Hippocampal formation (tissue), 2 donors: ENCODE measurements at regions not wholly inside any gene's neighbourhood (a gene's known extent, or its start where the extent isn't known, plus 50 kb on each side); places are given as distances from the start of the nearest gene placed in this dataset.

Experiments
- DNase-seq, 2 donors: peaks; one replicate each; lab custom pipeline; 2025; lab: John Stamatoyannopoulos, UW

GRCh38 chr5:16013334-16014065 lies 166.1 kb downstream of the MARCHF11 start:
- DNase-seq, result no peak

- DNase-seq, result no peak
Observed at GRCh38 chr5:16009256-16009655, 170.3 kb downstream of the MARCHF11 start.

GRCh38 chr5:16007750-16008415 lies 171.7 kb downstream of the MARCHF11 start:
- no peak for DNase-seq

- no peak for DNase-seq
Observed at GRCh38 chr5:16005225-16005624, 174.4 kb downstream of the MARCHF11 start.

DNA sequence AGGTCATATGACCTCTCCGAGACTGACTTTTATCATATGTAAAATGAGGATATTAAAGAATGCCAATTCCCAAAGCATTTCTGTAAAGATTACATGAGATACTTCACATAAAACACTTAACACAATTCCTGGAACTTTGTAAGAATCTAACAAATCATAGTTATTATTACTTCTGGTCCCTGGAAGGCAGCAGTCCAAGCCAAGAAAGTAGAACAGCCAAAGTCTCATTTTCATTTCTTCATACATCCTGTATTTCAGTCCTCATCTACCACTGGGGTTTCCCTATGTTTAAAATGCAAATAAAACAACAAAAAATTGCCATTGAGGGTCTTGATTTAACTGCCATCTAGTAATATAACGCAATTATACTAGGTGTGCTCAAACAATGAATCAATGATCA lies 179.5 kb downstream of the MARCHF11 start:
- no peak for DNase-seq

- peak in 1 of 2 donors; percentile 22 for DNase-seq
Observed at GRCh38 chr5:15995341-15996052, 184.1 kb downstream of the MARCHF11 start.

GRCh38 chr5:15993919-15994318 lies 185.7 kb downstream of the MARCHF11 start:
- no peak for DNase-seq

GRCh38 chr5:15993334-15993733 lies 186.3 kb downstream of the MARCHF11 start:
- no peak for DNase-seq

DNA sequence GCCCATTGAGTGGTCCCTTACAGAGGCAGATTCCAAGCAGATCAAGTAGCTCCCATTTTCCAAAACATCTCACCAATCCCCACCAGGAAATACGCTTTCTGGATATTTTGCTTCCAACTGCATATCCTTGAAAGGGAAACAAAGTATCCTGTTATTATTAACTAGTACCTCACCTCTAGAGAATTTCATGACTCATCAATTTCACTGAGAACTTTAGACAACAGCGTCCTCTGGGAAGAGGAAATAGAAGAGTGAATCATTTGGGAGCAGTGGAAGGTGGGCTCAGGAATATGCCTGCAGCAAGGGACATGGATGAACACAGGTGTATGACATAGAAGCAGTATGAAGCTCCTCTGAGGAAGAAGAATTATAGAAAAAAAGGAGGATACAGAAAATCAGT lies 186.7 kb downstream of the MARCHF11 start:
- no peak for DNase-seq

DNA sequence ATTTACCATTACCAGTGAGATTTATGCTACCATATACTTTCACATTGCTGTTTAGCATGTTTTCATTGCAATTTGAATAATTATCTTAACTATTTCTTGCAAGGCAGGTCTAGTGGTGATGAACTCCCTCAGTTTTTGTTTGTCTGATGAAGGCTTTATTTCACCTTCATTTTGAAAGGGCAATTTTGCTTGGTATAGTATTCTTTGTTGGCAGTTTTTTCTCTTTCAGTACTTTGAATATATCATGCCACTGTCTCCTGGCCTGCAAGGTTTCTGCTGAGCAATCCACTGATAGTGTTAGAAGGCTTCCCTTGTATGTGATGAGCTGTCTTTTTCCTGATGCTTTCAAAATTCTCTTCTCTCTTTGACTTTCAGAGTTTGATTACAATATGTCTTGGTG lies 188.0 kb downstream of the MARCHF11 start:
- DNase-seq, result no peak
